GM18870 (cell line): ENCODE measurements at regions not wholly inside any gene's neighbourhood (a gene's known extent, or its start where the extent isn't known, plus 50 kb on each side); places are given as distances from the start of the nearest gene placed in this dataset.

ENCODE experiments used
- ATAC-seq: cut with Tn5 transposase; IDR thresholded peaks from one replicate; pipeline ENCODE4 v1.9.1; 2021; ENCODE audit warnings: moderate library complexity; ENCODE audit not compliant: unreplicated experiment

- ATAC-seq, result no peak
These were observed 428.5 kb upstream of the NBEA start for GRCh38 chr13:34513526-34513925.

GRCh38 chr13:34515201-34515600 is 426.9 kb upstream of the NBEA start:
- no peak for ATAC-seq

GRCh38 chr13:34521171-34521570 is 420.9 kb upstream of the NBEA start:
- no peak for ATAC-seq

GRCh38 chr13:34522808-34523207 is 419.3 kb upstream of the NBEA start:
- no peak for ATAC-seq

- ATAC-seq, result no peak
These were observed 418.7 kb upstream of the NBEA start for GRCh38 chr13:34523406-34523805.

GRCh38 chr13:34533941-34534340 is 408.1 kb upstream of the NBEA start:
- no peak for ATAC-seq

GRCh38 chr13:34542321-34542720 is 399.7 kb upstream of the NBEA start:
- ATAC-seq, result no peak

GRCh38 chr13:34543836-34544235 is 398.2 kb upstream of the NBEA start:
- ATAC-seq, result no peak

GRCh38 chr13:34545461-34545860 is 396.6 kb upstream of the NBEA start:
- ATAC-seq, result no peak

GRCh38 chr13:34546344-34547250 is 395.5 kb upstream of the NBEA start:
- no peak for ATAC-seq

GRCh38 chr13:34547929-34548328 is 394.1 kb upstream of the NBEA start:
- ATAC-seq, result no peak

GRCh38 chr13:34553376-34553775 is 388.7 kb upstream of the NBEA start:
- no peak for ATAC-seq

GRCh38 chr13:34555988-34556387 is 386.1 kb upstream of the NBEA start:
- no peak for ATAC-seq

GRCh38 chr13:34561033-34561432 is 381.0 kb upstream of the NBEA start:
- ATAC-seq, result no peak

GRCh38 chr13:34567597-34567996 is 374.5 kb upstream of the NBEA start:
- no peak for ATAC-seq

- no peak for ATAC-seq
These were observed 371.2 kb upstream of the NBEA start for GRCh38 chr13:34570698-34571353.

GRCh38 chr13:34571716-34572115 is 370.4 kb upstream of the NBEA start:
- ATAC-seq, result no peak

- ATAC-seq, result no peak
These were observed 365.0 kb upstream of the NBEA start for GRCh38 chr13:34577051-34577450.

GRCh38 chr13:34578471-34578870 is 363.6 kb upstream of the NBEA start:
- ATAC-seq, result no peak

- ATAC-seq, result no peak
These were observed 363.2 kb upstream of the NBEA start for GRCh38 chr13:34578917-34579316.

- ATAC-seq, result no peak
These were observed 358.9 kb upstream of the NBEA start for GRCh38 chr13:34583181-34583580.

GRCh38 chr13:34587576-34587975 is 354.5 kb upstream of the NBEA start:
- ATAC-seq, result no peak
